HG02759 (cell line): ENCODE measurements at regions not wholly inside any gene's neighbourhood (a gene's known extent, or its start where the extent isn't known, plus 50 kb on each side); places are given as distances from the start of the nearest gene placed in this dataset.

Experiments used
- ATAC-seq: cut with Tn5 transposase; IDR thresholded peaks from one replicate; pipeline ENCODE4 v1.9.1; 2021; ENCODE audit warnings: mild to moderate bottlenecking, moderate library complexity; ENCODE audit not compliant: unreplicated experiment

DNA sequence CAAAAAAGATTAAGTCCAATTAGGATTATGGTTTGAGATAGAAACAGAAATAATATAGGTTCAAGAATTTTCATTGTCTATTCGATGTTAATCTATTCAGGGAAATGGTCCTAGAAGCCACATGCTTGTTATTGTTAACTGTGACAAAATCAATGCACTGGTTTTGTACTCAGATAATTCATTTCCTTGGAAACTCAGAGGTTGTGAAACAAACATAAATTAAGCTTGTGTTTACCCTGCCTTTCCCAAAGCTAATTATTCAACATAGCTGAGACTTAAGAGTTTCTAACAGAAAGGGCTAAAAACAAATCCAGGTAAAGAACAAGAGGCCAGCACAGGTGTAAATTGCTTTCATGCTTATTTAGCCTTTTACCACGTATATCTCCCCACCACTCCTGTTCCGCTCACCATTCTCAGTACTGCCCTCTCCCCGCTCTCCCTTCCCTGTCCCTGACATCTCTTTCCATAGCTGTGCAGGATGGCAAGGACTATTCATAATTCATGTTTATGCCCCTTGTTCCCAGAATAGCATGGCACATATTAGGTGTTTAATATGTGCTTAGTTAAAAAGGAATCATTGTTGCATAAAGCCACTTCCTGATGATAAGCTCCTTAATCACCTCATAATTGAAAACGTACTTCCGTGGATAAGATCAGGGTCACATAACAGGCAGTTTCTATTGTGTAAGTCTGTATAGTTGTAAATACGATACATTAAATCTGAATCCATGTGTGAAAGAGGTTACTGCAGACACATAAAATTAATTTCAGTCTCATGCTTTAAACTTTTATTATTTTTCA, 131.8 kb upstream of the USP15 start:
- no peak for ATAC-seq

DNA sequence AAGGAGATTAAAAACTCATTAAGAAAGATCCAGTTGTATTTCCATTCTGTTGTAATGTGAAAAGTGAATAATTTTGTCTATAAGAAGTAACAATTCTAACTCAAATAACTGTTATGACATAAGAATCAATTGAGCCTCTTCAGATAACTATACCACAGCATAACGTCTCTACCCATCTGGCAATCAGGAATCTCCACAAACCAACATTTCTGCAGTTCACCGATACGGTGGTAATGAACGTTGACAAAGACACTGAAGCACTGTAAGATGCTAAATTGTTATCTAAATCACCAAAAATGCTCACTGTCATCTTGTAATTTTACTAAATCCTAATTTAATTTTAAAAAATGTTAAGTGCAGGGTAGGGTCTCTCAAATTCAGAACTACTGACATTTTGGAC, 130.9 kb upstream of the USP15 start:
- ATAC-seq = no peak

DNA sequence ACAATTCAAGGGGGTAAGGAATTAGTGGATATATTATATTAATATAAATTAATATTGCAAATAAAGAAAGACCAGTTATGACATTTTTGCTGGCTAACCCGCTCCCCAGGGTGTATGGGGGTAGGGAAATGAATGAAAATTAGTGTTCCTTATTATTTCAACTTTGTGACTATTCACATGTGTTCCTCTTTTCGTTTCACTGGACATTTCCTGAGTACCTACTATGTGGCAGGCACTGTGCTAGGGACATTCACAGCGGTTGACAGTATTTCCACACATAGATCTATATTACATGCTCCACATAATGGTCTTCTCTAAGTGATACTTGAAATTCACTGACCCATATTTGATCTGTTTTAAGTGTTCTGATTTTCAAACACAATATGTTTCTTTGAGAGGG, 129.8 kb upstream of the USP15 start:
- ATAC-seq = no peak

DNA sequence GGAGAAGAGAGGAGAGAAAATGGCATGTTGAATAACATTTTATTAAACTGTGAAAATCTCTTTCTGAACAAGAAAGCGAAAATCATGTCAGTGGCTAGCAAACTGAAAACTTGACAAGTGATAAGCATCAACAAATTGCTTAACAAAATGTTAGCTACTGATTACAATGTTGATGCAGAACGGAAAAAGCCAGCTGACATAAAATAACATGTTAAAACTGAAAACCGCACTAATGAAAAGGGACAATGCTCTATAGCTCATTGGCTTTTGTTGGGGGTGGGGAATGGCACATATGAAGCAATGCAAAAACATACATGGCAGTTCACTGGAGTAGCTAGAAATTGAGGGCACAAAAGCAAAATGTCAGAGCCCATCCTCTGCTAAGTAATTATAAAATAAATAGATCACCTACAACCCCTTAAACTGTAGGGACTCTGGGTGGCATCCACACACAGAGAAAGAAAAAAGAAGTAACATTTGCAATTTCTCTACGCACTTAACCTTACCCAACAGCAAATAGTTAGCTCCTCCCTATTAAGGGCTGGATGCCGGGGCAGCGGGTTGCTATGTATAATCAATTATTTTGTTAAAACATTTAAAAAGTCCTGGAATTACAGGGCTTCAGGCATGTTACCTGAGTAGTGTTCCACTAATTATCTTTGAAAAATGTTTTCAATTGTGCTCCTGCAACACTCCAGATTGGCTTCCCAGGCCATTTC, 129.2 kb upstream of the USP15 start:
- ATAC-seq = no peak

DNA sequence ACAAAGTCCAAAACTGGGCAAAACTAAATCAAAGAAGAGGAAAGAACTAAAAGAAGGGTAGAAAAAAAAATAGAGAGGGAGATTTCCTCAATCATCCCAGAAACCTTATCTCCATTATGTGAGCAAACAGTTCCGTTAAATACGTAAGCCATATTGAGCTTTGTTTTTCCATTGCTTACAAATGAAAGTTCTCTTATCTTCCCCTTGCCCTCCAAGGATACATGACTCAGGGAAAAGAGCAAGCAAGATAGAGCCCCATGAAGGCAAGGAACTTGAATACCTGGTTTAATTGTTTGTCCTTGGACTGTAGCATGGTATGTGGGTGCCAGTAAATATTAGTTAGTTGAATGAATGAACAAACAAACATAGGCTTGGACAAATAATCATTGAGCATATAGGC, 126.8 kb upstream of the USP15 start:
- no peak for ATAC-seq

DNA sequence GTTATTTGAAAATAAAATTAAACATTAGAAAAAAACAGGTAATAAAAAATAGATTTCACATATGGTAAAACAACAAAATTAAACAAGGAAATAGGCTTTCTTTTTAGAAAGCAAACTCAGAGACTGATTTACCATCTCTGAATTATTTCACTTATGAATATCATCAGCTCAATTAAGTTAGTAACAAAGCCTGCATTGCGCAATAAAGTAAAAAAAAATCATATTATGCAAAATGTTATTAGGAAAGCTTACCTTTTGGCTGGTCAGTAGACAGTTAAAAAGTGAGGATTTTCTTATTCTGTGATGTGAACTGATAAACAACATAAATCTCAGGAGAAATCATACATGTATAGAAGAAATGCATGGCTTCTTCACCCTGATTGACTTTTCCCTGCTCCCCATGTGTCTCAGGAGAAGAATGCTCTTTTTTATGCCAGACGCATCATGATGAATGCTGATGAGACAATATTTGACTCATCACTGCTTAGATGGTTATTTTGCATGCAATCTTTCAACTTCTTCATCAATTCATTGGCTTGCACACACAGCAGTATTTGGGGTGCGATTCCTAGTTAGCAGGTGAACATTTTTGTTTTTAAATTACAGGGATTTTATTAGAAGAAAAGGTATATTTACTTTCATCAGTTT, 124.5 kb upstream of the USP15 start:
- ATAC-seq = no peak

DNA sequence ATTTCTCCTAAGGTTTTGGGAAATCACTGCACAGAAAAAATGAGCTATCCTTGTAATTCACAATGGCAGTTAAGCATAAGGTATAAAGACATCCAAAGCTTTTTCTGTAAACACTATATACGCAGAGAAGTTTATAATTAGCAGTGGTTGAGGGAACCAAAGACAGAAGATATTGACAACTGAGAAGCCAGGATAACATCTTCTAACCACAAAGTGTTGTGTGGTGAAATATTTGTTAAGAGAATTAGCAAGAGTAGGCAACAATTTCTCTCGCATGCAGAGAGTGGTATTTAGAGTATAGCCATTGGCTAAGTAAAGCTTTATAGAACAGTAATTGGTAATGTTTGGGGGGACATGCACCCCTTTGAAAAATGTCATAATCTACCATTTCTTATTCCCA, 123.7 kb upstream of the USP15 start:
- ATAC-seq = no peak

DNA sequence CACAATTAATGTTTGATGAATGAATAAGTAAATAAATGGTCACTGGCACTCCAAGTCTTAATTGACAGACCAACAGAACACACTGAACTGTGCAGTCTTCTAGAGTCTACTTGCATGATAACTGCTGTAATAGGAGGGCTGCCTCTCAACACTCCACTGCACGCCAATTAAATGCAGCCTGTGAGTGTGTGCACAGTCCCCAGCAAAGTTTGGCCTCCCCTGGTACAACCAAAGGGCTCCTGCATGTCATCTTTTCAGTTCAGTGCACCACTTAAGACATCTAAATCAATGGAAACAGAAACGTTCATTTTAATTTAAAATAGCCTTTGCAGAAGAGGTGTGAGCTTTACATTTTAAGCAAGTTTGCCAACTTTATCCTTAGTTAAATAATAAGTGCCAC, 121.7 kb upstream of the USP15 start:
- ATAC-seq = no peak

DNA sequence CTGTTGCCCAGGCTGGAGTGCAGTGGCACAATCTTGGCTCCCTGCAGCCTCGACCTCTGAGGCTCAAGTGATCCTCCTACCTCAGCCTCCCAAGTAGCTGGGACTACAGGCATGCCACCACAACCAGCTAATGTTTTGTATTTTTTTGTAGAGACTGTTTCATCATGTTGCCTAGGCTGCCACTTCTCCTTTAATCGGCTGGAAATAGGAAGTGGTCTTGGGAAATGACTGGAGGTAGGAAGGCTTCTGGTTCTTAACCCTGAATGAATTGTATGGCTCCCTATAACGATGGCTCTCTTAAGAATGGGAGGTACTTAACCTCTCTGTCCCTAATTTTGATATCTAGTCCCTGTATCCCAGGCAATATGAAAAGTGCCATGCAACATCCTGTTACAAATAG, 113.9 kb upstream of the USP15 start:
- ATAC-seq = no peak

DNA sequence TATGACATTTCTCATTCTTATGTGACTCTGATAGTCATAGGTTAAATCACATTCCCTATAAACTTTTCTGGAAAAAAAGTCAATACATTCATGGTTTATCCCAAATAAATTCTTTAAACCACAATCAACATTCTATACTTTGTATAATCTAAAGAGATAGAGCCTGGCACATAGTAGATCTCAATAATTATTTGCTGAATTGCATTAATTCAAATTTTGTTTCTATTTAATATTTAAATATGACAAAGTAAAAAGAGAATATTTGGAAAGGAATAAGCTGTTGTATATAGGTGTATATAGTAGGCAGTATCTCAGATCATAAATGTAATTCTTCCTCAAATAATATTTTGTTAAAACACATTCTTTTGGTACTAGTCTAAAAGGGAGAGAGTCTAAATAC, 102.2 kb upstream of the USP15 start:
- no peak for ATAC-seq

DNA sequence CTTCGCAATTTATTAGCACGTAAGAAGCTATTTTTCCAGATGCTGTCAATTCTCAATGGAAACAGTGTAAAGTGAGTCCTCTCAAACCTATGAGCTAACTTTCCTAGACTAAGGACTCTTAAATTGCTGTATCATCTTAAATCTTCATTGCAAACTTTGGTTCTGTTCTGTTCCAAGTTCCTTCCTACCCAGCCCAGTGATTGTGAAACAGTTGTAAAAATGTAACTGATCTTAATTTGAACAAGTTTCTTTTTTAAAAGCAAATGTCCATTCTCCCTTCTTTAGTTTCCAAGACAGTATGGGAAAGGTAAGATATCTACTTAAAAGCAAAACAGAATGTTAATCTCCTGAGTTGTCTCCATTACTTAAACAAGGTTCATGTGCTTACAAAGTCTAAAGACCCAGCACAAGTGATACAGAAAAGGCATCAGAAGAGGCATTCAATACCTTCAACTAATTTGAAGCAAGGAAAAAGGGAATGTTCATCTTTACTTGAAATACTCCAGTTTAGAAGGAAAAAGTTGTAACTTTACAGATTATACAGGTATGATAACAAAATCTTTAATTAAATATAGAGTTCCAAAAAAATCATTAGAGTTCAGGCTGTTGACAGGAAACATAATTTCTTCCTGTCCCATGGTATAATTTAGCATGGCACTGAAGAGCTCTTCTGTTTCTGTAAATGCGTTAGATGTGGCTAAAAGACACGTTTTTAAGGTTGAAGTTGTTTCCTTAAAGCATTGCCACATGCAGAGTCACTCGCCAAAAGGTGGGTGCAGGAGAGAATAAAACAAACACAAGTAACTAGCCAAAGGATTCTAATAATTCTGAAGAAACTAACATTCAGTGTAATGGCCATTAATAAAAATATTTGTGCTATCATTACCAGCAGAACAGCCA, 101.5 kb upstream of the USP15 start:
- ATAC-seq = no peak

DNA sequence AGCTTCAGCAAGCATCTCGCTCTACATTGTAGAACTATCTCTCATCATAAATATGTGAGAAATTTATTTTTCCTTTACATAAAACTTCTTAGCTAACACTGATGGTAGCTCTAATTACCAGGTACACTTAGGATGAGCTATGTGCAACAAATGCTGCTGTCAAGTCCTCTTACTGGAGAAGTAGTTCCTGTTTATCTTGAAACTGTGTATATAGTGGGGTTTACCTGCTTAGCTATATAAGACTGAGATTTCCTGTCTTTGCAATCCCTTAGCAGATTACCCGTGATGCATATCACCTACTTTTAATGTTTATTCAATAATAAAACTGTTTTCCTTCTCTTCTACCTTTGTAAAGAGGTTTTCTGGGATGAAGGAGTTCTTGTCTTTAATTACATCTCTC, 98.0 kb upstream of the USP15 start:
- no peak for ATAC-seq

DNA sequence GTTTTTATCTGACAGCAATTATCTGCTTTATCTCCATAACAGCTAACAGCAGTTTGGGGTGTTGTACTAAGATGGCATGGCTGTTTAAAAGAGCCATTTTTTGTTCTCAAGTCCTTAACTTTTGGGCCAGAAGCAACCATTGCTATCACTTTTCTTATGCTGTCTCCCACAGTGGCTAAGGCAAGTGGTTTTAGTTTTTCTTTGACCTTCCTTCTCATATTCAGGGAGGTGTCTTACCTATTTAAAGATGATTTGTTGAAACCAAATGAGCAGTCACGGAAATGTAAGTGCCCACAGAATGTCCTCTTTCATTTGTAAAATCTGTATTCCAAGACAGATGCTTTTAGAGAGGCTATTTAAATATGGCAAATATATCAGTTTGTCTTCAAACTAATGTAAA, 96.8 kb upstream of the USP15 start:
- no peak for ATAC-seq

DNA sequence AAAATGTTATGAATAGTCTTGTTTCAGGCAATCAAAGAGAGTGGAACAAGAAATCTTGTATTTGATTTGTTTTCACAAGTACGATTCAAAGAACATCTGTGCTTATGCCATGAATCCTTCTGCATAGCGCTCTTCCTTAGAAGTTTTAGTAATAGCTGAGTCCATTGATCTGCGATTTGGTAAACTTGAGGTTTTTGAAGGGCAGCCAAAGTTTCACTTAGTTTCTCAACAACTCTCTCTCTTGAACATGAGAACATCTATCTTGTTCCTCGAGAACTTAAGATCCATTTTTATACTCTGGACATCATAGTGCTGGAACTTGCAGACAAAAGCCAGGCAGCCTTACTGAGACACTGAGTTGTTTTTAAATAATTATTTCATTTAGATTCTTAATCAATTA, 96.2 kb upstream of the USP15 start:
- ATAC-seq = no peak

DNA sequence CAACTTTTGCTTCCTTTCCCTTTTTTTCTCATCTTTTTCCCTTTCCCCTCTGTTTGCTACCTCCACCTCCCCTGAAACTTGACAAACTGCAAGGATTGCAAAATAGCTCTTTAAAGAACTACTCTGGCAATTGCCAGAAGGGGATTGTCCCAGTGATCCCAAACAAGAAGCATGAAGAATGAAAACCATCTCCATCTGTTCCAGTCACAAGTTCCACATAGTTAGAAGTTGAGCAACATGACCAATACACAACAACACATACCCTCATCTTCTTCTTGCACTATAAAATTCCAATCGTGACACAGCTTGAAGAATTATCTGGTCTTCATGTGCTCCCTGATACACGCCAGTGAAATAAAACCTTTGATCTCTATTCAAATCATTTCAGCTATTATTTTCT, 93.7 kb upstream of the USP15 start:
- ATAC-seq = no peak

DNA sequence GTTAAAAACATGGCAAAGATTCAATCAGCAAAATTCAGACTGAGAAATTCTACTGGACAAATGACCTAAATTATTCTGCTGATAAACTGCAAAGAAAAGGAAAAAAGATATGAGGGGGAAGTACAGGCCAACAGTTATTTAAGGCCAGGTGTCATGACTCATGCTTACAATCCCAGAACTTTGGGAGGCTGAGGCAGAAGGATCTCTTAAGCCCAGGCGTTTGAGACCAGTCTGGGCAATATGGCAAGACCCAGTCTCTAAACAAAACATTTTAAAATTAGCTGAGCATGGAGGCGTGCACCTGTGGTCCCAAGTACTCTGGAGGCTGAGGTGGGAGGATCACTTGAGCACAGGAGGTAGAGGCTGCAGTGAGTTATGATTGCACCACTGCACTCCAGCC, 91.8 kb upstream of the USP15 start:
- ATAC-seq = no peak

DNA sequence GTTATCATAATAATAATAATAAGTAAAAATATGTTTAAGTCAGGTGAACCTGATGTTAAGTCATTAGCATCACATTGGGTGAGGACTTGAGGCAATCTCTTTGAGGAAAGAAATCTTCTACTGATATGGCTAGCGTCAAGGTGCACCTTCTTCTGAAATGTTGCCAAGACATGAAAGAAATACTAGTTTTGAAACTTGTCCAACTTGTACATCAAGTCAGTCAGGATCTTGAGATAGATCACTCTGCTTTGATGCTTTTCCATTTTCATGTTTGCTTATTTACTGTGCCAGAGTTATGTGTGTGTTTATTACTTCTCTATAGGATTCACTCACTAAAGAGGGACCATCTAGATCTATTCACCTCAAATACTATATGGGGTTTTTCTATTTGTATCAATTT, 90.0 kb upstream of the USP15 start:
- ATAC-seq = no peak

DNA sequence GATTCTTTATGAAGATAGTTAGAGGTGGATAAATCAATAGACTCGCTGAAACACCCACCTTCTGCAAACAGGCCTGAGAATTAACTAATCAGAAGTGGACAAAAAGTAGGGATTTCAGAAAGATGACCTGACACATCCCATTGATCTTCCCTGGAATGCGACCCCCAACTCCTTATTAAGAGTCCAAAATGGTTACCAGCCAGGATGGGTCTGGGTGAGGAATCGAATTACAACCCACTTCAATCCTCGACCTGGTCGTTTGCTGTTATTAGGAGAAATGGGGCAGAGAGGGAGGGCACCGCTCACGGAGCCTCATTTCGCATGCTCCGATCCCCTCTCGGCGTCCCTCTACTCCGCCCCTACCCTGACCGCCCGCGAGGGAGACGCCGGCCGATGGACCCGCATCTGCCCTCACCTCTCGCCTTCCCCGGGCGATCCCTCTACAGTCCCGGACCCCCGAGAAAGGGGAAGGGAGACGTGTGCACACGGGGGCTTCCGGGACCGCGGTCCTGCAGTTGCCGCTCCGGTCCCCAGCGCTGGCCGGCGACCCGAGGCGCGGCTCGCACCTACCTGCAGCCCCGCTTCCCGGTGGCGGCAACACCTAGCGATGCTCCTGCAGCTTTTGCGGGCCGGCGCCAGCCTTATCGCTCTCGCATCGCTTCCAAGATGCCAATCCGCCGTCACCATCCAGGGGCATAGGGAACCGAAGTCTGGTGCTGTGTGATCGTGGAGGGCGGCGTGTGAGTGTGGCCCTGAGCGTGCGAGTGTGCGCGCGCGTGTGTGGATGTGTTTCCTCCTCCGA, 69.3 kb upstream of the USP15 start:
- ATAC-seq = no peak

DNA sequence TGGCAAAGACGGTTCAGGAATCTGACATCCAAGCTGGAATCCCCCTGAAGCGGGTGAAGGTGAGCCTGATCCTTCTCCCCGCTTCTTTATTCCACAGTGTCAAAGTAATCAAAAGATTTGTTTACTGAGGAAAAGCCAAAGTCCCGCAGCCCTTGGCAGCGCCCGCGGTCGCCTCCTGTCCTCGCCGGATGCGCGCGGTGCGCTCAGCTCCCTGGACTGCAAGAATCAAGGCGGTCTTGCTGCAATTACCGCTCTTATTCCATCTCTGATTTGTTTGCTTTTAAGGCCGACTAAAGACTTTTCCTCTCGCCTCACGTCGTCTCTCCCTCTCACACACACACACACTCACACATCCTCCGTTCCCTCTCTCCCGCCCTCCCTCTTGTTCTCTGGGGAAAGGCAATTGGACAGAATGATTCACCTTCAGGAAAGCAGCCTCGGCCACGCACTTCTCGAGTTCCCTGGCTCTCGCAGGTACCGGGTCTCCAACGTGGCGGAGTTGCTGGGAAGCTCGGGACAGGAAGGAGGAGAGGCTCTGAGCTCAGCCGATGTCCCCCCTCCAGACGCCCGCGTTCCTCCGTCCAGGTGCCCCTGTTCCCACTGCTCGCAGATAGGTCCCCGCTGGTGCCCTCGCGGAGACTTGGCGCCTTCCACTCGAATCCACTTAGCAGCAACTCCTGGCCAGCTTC, 68.6 kb upstream of the USP15 start:
- no peak for ATAC-seq
